Uterus (tissue), 2 donors: ENCODE measurements at regions not wholly inside any gene's neighbourhood (a gene's known extent, or its start where the extent isn't known, plus 50 kb on each side); places are given as distances from the start of the nearest gene placed in this dataset.

Experiments
- POLR2A ChIP-seq, 2 donors: fragments of 450-650 bp; IDR thresholded peaks; one replicate each; pipeline ENCODE4 v1.6.1; 2016; ENCODE audit warnings: antibody characterized with exemption in 2 of 2, mild to moderate bottlenecking in 1 of 2, moderate library complexity in 1 of 2
- TF ChIP-seq, protein P1 (sequence below), 4 experiments: fragments of 200-600 bp in 2 of 4; fragments of 450-650 bp in 2 of 4; sonication (generic) in 2 of 4; IDR thresholded peaks; one replicate each; pipeline ENCODE4 v1.5.1; 2016 to 2019; ENCODE audit warnings: antibody characterized with exemption in 4 of 4, mild to moderate bottlenecking in 2 of 4, moderate library complexity in 1 of 4

DNA sequence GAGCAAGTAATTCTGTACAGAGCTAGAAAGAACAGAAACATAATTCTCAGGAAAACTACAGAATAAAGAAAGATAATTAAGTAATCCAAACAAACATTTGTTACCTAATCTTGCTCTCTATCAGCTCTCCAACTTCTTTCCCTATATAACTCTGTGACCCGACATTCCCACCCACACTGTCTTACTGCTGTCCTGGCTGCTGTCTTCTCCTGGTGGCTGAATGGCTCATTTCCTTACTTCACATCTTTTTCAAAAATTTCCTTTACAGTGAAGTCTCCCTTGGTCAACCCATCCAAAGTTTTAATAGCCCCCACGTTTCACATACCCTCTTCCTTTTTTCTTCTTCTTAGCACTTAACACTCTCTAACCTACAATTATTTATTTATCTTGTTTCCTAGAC lies 64.0 kb downstream of the HYCC1 start:
- TF ChIP-seq, protein P1, sequence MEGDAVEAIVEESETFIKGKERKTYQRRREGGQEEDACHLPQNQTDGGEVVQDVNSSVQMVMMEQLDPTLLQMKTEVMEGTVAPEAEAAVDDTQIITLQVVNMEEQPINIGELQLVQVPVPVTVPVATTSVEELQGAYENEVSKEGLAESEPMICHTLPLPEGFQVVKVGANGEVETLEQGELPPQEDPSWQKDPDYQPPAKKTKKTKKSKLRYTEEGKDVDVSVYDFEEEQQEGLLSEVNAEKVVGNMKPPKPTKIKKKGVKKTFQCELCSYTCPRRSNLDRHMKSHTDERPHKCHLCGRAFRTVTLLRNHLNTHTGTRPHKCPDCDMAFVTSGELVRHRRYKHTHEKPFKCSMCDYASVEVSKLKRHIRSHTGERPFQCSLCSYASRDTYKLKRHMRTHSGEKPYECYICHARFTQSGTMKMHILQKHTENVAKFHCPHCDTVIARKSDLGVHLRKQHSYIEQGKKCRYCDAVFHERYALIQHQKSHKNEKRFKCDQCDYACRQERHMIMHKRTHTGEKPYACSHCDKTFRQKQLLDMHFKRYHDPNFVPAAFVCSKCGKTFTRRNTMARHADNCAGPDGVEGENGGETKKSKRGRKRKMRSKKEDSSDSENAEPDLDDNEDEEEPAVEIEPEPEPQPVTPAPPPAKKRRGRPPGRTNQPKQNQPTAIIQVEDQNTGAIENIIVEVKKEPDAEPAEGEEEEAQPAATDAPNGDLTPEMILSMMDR (IDR thresholded peaks at IDR 0.05): no peak
- TF ChIP-seq POLR2A (IDR thresholded peaks at IDR 0.05): no peak
